COLO668 (cell line): ENCODE measurements at regions not wholly inside any gene's neighbourhood (a gene's known extent, or its start where the extent isn't known, plus 50 kb on each side); places are given as distances from the start of the nearest gene placed in this dataset.
"Not testable (repeated sequence)": the region's sequence is repeated elsewhere in the genome, so short reads cannot be mapped to it uniquely, and the experiment has no call there.

Experiments
- DNase-seq: peaks from one replicate; lab custom pipeline; 2025; ENCODE audit not compliant: unreplicated experiment; lab: John Stamatoyannopoulos, UW

DNA sequence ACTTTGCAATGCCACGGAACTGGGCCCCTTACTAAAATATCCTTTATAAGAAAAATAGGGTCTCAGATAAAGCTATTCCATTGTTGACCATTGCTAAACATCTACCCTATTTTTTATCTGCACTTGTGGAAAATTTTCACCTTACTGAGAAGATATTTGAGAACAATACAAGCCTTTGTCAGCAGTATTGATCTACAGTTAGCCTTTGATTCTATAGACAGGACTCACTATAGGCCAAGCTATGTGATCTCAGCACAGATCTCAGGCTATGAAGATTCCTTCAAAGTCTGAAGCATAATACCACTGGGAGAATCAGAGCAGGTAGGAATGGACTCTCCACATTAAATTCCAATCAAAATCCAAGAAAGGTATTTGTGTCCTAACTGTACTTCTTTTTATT, 1099.7 kb downstream of the DIAPH3 start:
- DNase-seq = no peak

DNA sequence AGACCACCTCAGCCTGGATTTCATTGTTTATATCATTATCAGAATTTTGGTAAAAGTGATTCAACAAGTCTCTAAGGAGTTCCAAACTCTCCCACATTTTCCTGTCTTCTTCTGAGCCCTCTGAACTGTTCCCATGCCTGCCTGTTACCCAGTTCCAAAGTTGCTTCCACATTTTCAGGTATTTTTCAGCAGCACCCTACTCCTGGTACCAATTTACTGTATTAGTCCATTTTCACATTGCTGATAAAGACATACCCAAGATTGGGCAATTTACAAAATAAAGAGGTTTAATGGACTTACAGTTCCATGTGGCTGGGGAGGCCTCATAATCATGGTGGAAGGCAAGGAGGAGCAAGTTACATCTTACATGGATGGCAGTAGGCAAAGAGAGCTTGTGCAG, 1087.3 kb downstream of the DIAPH3 start:
- DNase-seq = not testable (repeated sequence)

- no peak for DNase-seq
Observed at GRCh38 chr13:59086147-59086546, 1077.6 kb downstream of the DIAPH3 start.

GRCh38 chr13:59088716-59089115, 1075.0 kb downstream of the DIAPH3 start:
- no peak for DNase-seq

GRCh38 chr13:59094181-59094580, 1069.5 kb downstream of the DIAPH3 start:
- no peak for DNase-seq

- DNase-seq = no peak
Observed at GRCh38 chr13:59099182-59099974, 1064.3 kb downstream of the DIAPH3 start.

- no peak for DNase-seq
Observed at GRCh38 chr13:59103004-59103768, 1060.5 kb downstream of the DIAPH3 start.

DNA sequence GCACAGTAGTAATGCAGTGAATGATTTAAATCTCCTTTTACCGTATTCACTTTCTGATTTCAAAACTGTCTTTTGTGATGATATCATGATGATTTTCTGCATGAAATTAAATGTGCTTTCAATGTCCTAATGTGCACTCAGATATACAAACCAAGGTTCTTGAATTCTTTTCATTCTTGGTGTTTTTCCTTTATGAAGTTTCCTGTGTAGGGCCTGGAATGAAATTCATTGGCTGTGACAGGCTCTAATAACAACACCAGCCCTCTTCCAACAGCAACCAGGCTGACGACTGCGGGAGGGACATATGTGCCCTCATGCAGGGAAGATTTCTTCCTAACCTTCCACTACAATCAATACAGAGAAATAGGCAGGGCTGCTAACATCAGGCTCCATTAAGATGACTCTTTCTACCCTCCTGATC, 1052.0 kb downstream of the DIAPH3 start:
- DNase-seq = no peak

DNA sequence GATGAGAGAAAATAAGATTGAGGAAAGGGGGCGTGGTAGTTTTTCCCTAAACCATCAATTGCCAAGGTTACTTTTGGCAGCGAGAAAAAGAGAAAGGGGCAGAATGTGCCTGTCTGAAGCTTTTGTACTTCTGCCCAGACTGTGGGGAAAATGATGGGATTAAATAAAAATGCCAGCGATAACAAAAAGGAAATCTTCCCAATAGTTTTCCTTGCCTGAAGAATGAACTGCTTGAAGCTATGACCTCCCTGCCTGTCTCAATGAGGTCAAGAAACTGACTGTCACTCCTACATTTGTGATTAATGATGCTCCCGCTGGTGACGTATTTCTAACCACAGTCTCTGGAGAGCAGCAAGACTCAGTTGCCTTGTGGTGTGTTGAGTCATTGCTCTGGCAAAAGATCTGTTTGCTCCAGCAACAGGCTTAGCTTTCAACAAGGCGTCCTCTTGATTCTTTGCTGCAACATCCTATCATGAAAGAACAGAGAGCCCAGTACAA, 1051.5 kb downstream of the DIAPH3 start:
- DNase-seq = no peak

DNA sequence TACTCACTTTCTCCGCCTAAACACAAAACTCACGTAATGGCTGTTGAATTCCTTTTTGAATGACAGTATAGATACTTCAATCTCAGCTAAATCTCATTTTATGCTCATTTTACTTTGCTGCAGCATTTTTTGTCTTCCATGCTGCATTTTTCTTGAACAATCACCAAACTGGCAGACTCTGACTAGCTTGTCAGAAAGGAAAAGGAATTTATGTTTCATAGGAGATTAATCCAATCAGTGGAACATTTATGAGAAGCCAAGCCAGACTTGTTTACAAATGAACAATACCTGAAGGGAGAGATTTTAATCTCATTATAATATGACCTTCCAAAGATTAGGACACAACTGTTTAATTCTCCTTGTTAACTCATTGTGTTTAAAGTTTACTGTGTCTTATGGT, 1044.3 kb downstream of the DIAPH3 start:
- no peak for DNase-seq

DNA sequence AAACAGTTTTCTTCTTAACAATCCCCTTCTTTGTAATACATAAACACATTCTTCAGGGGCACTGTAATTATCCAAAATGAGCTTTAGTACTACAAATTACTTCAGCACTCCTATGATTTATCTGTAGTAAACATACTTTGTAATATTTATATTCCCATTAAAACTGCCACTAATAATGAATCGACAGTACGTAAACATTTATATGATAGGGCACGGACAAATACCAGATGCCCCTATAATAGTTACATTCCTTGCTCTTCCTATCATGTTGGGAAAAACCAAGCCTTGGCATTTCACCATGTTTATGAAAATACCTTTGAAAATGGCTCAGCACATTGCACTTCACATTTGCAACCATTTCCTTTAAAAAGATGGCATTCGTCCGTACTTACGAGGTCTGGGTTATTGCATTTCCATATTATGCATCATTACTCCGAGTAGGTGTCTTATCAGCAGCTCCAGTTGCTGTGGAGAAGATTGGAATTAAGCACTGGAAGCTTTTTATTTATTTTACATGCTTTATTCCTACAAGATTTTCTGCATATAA, 1043.4 kb downstream of the DIAPH3 start:
- no peak for DNase-seq

DNA sequence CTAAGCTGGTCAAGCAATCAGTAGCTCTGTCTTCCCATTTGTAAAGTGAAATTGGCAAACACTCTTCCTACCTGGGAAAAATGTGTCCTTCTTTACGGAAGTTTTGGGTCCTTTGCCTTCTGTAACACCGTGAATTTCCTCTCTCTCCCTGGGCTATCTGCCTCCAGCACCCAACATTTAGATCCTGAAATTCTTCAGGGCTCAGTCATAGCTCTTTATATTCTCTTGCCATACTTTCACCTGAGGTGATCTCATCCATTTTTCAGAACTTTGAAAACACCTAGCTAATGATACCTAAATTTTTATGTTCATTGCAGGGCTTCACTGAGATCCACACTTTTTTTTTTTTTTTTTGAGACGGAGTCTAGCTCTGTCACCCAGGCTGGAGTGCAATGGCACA, 1042.2 kb downstream of the DIAPH3 start:
- no peak for DNase-seq

GRCh38 chr13:59126474-59126873, 1037.3 kb downstream of the DIAPH3 start:
- DNase-seq = no peak

DNA sequence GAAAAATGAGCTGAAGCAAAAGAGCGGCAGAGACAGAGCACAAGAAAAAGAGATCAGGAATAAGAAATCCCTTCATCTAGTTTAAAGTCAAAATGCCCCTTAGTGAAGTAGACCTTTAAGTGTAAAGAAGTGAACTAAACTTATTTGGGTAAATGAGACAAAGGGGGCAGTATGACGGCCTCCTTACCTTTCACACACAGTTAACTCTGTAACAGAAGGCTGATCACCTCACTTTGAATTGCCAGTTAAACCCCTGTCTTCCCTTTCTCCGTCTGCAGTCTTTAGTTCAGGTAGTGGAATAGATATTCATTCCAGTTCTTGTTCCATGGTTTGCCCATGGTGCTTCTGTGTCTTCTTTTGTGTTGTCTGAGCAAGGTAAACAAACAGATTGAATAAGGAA, 1029.8 kb downstream of the DIAPH3 start:
- DNase-seq = no peak

DNA sequence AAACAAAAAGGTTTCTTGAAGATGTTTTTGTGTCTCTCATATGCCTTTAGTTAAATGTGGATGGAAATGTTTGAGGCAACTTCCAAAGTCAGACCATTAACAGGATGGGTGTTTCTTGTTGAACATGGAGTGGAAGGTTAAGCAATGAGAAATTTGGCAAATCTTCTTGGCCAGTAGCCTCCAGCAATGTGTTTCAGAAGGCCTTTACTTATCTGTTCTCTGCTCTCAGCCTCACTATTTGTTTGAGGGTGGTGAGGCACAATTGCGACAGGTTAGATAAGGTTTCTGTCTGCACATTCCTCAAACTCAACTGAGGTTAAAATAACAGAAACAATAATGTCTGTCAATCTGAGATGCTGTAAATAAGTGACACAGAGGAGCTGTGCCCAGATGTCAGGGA, 1019.0 kb downstream of the DIAPH3 start:
- DNase-seq = no peak

DNA sequence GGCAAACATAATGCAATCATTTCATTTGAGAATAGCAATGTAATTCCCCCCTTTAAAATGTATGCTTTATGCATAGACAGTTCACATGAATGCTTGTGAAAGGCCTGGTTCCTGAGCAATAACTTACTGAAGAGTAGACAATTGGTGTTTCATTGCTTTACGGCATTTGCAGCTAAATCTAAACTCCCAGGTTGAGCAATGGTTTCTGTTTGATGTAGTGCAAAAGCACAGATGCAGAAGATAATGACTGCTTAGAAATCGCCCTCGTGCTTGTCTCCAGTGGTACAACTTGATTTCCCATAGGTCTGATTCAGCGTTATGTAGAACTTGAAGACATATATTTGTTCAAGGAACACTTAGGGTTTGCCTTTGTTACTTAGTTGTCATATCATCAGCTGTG, 1018.3 kb downstream of the DIAPH3 start:
- no peak for DNase-seq

DNA sequence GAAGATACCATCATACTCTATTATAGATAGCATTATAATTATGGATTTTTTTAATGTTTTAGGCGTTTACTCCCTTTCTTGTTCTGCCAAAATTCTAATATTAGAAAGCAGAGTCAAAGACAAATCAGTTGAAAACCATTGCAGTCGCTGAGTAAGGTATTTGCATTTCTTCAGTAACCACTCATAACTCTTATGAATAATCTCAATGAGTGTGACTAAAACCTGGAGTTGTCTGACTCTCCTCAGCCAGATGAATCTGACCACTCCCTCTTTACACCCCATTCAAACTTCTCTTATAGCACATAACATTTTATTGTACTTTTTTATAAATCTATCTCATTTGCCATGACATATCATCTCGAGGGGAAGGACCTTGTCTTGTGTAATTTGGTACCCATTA, 1006.5 kb downstream of the DIAPH3 start:
- no peak for DNase-seq

- no peak for DNase-seq
Observed at GRCh38 chr13:59166174-59166573, 997.6 kb downstream of the DIAPH3 start.

GRCh38 chr13:59172076-59172475, 991.7 kb downstream of the DIAPH3 start:
- no peak for DNase-seq

- no peak for DNase-seq
Observed at GRCh38 chr13:59176775-59177174, 987.0 kb downstream of the DIAPH3 start.

DNA sequence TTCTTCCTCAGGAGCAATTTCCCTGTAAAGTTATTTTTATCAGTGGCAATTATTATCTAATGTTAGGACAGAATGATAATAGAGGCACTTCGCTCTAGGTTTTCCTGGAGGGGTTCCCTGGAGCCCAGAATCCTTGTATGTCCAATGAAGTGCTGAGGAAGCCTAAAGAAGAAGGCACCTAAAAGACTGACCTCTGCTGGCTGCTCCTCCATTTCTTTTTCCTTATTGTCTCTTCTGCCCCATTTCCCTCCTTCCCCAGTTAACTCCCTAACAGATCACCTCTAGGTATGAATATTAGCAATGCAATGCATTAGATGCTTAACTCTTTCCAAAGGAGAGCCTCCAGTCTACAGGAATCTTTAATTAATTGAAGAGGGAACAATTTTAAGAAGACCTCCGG, 985.4 kb downstream of the DIAPH3 start:
- DNase-seq = no peak

DNA sequence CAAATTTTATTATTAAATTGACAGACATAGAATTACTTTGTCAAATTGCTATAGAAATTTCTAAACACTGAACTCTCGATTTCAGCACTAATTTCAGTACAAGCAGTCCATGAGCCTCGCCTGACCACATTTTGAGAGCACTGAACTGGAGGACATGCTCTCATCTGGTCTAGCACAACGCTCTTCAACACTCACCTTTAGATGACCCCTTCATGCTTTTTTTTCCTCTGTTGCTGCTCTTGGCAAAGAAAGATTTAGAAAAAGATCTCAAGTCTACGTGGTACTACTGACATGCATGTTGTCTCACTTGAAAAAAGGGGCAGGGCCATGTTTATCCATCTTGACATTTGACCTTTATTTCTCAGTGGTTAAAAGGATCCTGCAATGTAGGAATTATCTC, 981.5 kb downstream of the DIAPH3 start:
- DNase-seq = no peak
